HL-60 (cell line): ENCODE measurements at regions not wholly inside any gene's neighbourhood (a gene's known extent, or its start where the extent isn't known, plus 50 kb on each side); places are given as distances from the start of the nearest gene placed in this dataset.

Experiments used
- DNase-seq, 2 experiments: peaks; one replicate each; pipeline ENCODE4 v3.0.0-alpha.2; 2010 to 2020; ENCODE audit warnings: low read depth in 1 of 2, low spot score in 1 of 2
- H3K27ac ChIP-seq: fragments of 250-450 bp; sonication (Bioruptor Pico); replicated peaks from 2 replicates; pipeline ENCODE4 v1.5.1; 2020; ENCODE audit warnings: mild to moderate bottlenecking, moderate library complexity
- H3K27me3 ChIP-seq: fragments of 250-450 bp; sonication (Bioruptor Pico); 2 replicates; pipeline ENCODE4 v1.5.1; 2021; ENCODE audit warnings: mild to moderate bottlenecking, moderate library complexity; ENCODE audit not compliant: insufficient read depth, poor library complexity, severe bottlenecking
- H3K4me3 ChIP-seq: replicated peaks from 2 replicates; pipeline ENCODE4 v1.5.1; 2011; ENCODE audit warnings: mild to moderate bottlenecking, control low read depth, low read length; ENCODE audit not compliant: insufficient read depth
- GABPA ChIP-seq: IDR thresholded peaks from 2 replicates; pipeline ENCODE4 v1.6.1; 2012; ENCODE audit warnings: low read depth
- POLR2AphosphoS5 ChIP-seq: IDR thresholded peaks from 2 replicates; pipeline ENCODE4 v1.6.1; 2012; ENCODE audit warnings: low read depth
- SPI1 ChIP-seq: IDR thresholded peaks from 2 replicates; pipeline ENCODE4 v1.6.1; 2012; ENCODE audit warnings: low read depth, mild to moderate bottlenecking, borderline replicate concordance
- TF ChIP-seq, protein P1 (sequence below): IDR thresholded peaks from 2 replicates; pipeline ENCODE4 v1.6.1; 2012; ENCODE audit warnings: low read depth; ENCODE audit not compliant: insufficient replicate concordance
- TF ChIP-seq, protein P2 (sequence below): IDR thresholded peaks from one replicate; pipeline ENCODE4 v1.5.1; 2011; ENCODE audit warnings: low read length, control low read depth, inconsistent platforms; ENCODE audit not compliant: insufficient read depth

DNA sequence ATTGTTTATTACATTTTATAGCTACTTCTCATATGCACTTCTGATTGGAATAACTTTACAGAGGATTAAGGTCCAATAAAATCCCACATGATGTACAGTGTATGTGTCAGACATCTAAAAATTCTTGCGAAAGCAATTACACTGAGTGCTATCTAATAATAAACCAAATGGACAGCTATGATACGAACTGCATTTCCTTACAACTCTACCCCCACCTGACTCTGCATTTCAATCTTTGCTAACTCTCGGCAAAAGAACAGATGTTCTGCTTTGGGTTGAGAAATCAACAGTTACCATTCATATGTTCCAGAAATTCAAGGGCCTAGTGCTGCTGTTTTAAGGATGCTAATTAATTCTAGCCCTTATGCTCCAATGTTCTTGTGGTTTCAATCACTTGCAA, 287.9 kb upstream of the NOCT start:
- no peak overlapping the region for H3K27ac ChIP-seq
- no peak for DNase-seq

DNA sequence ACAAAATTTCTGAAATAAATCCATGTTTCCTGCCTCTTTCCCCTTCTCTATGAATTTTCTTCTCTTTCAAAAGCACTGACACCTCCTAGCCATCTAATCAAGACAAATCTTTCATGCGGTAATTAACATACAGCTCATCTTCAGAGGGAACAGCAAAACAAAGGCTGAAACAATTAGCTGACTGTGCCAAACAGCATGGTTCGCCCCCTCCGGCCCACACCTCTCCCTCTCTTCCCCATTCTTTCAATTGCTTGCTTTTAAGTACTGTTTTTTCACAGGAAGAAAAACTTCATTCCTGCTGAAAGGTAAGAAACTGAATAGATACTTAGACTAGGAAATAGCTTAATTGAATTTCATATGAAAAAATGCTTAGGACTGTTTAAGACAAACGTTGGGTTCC, 291.1 kb upstream of the NOCT start:
- H3K27me3 ChIP-seq, result no peaks in the 10 kb centered on the region
- no peak for DNase-seq
- no peak overlapping the region for H3K27ac ChIP-seq
- H3K4me3 ChIP-seq, result no peak overlapping the region
- TF ChIP-seq POLR2AphosphoS5, result no peak
- TF ChIP-seq, protein P1, sequence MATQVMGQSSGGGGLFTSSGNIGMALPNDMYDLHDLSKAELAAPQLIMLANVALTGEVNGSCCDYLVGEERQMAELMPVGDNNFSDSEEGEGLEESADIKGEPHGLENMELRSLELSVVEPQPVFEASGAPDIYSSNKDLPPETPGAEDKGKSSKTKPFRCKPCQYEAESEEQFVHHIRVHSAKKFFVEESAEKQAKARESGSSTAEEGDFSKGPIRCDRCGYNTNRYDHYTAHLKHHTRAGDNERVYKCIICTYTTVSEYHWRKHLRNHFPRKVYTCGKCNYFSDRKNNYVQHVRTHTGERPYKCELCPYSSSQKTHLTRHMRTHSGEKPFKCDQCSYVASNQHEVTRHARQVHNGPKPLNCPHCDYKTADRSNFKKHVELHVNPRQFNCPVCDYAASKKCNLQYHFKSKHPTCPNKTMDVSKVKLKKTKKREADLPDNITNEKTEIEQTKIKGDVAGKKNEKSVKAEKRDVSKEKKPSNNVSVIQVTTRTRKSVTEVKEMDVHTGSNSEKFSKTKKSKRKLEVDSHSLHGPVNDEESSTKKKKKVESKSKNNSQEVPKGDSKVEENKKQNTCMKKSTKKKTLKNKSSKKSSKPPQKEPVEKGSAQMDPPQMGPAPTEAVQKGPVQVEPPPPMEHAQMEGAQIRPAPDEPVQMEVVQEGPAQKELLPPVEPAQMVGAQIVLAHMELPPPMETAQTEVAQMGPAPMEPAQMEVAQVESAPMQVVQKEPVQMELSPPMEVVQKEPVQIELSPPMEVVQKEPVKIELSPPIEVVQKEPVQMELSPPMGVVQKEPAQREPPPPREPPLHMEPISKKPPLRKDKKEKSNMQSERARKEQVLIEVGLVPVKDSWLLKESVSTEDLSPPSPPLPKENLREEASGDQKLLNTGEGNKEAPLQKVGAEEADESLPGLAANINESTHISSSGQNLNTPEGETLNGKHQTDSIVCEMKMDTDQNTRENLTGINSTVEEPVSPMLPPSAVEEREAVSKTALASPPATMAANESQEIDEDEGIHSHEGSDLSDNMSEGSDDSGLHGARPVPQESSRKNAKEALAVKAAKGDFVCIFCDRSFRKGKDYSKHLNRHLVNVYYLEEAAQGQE, result no peak
- no peak for TF ChIP-seq SPI1
- TF ChIP-seq, protein P2, sequence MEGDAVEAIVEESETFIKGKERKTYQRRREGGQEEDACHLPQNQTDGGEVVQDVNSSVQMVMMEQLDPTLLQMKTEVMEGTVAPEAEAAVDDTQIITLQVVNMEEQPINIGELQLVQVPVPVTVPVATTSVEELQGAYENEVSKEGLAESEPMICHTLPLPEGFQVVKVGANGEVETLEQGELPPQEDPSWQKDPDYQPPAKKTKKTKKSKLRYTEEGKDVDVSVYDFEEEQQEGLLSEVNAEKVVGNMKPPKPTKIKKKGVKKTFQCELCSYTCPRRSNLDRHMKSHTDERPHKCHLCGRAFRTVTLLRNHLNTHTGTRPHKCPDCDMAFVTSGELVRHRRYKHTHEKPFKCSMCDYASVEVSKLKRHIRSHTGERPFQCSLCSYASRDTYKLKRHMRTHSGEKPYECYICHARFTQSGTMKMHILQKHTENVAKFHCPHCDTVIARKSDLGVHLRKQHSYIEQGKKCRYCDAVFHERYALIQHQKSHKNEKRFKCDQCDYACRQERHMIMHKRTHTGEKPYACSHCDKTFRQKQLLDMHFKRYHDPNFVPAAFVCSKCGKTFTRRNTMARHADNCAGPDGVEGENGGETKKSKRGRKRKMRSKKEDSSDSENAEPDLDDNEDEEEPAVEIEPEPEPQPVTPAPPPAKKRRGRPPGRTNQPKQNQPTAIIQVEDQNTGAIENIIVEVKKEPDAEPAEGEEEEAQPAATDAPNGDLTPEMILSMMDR, result no peak
- TF ChIP-seq GABPA, result no peak

More for the DNA sequence above, 287.9 kb upstream of the NOCT start:
- no peak overlapping the region for H3K4me3 ChIP-seq
- TF ChIP-seq, protein P2, result no peak
- TF ChIP-seq GABPA (no peak), POLR2AphosphoS5 (no peak), SPI1 (no peak)
- TF ChIP-seq, protein P1, result no peak
- H3K27me3 ChIP-seq, result no peaks in the 10 kb centered on the region

DNA sequence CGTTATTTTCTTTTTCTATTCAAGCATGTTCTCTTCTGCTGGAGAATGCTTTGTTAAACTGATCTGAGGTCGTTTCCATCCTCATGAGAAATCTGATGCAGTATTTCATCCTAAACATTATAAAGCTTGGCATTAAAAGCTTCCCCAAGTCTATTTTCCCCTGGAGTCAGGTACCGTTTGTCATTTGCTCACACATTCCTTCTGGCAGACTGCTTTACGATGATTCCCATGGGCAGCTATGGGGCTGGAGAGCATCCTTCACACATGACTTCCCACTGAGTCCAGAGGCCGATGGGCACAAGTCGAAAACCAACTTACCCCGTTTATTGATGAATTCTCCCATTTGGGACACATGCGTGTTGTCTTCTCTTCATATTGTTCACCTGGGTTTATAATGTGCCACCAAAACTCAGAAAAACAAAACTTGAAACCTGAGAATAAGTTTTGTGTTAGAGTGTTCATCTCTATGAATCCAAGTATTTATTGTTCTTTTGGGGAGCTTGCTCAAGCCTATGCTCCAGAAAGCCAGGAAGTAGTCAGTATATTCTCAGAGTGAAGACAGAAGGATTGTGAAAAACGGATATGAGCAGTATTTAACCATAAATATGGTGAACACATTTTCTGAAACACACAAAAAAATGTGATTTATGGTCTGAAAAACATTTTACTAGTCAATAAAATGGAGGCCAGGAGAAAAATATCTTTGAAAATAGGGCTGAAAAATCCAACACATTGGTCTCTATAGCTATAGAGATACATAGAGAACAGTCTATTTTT, 298.8 kb upstream of the NOCT start:
- DNase-seq, result no peak
- TF ChIP-seq, protein P1, result no peak
- TF ChIP-seq, protein P2, result no peak
- Histone ChIP-seq H3K27me3 (peaks cover 2% of the 10 kb centered on the region), H3K4me3 (no peak overlapping the region), H3K27ac (no peak overlapping the region)
